HL-60 (cell line): ENCODE measurements at regions not wholly inside any gene's neighbourhood (a gene's known extent, or its start where the extent isn't known, plus 50 kb on each side); places are given as distances from the start of the nearest gene placed in this dataset.

ENCODE experiments used
- DNase-seq, 2 experiments: peaks; one replicate each; pipeline ENCODE4 v3.0.0-alpha.2; 2010 to 2020; ENCODE audit warnings: low read depth in 1 of 2, low spot score in 1 of 2
- H3K27ac ChIP-seq: fragments of 250-450 bp; sonication (Bioruptor Pico); replicated peaks from 2 replicates; pipeline ENCODE4 v1.5.1; 2020; ENCODE audit warnings: mild to moderate bottlenecking, moderate library complexity
- H3K27me3 ChIP-seq: fragments of 250-450 bp; sonication (Bioruptor Pico); 2 replicates; pipeline ENCODE4 v1.5.1; 2021; ENCODE audit warnings: mild to moderate bottlenecking, moderate library complexity; ENCODE audit not compliant: insufficient read depth, poor library complexity, severe bottlenecking
- H3K4me3 ChIP-seq: replicated peaks from 2 replicates; pipeline ENCODE4 v1.5.1; 2011; ENCODE audit warnings: mild to moderate bottlenecking, control low read depth, low read length; ENCODE audit not compliant: insufficient read depth
- GABPA ChIP-seq: IDR thresholded peaks from 2 replicates; pipeline ENCODE4 v1.6.1; 2012; ENCODE audit warnings: low read depth
- POLR2AphosphoS5 ChIP-seq: IDR thresholded peaks from 2 replicates; pipeline ENCODE4 v1.6.1; 2012; ENCODE audit warnings: low read depth
- SPI1 ChIP-seq: IDR thresholded peaks from 2 replicates; pipeline ENCODE4 v1.6.1; 2012; ENCODE audit warnings: low read depth, mild to moderate bottlenecking, borderline replicate concordance
- TF ChIP-seq, protein P1 (sequence below): IDR thresholded peaks from one replicate; pipeline ENCODE4 v1.5.1; 2011; ENCODE audit warnings: low read length, control low read depth, inconsistent platforms; ENCODE audit not compliant: insufficient read depth
- TF ChIP-seq, protein P2 (sequence below): IDR thresholded peaks from 2 replicates; pipeline ENCODE4 v1.6.1; 2012; ENCODE audit warnings: low read depth; ENCODE audit not compliant: insufficient replicate concordance

DNA sequence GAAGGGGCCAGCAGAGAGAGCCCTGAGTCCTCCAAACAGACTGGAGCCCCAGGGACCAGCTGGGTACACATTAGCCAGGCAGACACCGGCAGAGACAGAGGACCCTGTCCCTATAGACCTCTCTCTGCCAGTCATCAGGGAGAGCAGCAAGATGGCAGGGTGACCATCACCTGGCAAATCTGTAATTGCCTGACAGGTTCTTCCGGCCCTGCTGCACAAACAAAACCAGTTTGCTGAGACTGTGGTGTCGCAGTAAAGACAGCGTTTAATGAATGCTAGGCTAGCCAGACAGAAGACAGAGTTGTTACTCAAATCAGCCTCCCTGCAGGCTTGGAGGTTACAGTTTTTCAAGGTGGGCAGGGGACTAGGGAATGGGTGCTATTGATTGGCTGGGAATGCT, 618.9 kb downstream of the NPHP4 start:
- no peak for TF ChIP-seq POLR2AphosphoS5
- TF ChIP-seq, protein P1, sequence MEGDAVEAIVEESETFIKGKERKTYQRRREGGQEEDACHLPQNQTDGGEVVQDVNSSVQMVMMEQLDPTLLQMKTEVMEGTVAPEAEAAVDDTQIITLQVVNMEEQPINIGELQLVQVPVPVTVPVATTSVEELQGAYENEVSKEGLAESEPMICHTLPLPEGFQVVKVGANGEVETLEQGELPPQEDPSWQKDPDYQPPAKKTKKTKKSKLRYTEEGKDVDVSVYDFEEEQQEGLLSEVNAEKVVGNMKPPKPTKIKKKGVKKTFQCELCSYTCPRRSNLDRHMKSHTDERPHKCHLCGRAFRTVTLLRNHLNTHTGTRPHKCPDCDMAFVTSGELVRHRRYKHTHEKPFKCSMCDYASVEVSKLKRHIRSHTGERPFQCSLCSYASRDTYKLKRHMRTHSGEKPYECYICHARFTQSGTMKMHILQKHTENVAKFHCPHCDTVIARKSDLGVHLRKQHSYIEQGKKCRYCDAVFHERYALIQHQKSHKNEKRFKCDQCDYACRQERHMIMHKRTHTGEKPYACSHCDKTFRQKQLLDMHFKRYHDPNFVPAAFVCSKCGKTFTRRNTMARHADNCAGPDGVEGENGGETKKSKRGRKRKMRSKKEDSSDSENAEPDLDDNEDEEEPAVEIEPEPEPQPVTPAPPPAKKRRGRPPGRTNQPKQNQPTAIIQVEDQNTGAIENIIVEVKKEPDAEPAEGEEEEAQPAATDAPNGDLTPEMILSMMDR = no peak
- TF ChIP-seq, protein P2, sequence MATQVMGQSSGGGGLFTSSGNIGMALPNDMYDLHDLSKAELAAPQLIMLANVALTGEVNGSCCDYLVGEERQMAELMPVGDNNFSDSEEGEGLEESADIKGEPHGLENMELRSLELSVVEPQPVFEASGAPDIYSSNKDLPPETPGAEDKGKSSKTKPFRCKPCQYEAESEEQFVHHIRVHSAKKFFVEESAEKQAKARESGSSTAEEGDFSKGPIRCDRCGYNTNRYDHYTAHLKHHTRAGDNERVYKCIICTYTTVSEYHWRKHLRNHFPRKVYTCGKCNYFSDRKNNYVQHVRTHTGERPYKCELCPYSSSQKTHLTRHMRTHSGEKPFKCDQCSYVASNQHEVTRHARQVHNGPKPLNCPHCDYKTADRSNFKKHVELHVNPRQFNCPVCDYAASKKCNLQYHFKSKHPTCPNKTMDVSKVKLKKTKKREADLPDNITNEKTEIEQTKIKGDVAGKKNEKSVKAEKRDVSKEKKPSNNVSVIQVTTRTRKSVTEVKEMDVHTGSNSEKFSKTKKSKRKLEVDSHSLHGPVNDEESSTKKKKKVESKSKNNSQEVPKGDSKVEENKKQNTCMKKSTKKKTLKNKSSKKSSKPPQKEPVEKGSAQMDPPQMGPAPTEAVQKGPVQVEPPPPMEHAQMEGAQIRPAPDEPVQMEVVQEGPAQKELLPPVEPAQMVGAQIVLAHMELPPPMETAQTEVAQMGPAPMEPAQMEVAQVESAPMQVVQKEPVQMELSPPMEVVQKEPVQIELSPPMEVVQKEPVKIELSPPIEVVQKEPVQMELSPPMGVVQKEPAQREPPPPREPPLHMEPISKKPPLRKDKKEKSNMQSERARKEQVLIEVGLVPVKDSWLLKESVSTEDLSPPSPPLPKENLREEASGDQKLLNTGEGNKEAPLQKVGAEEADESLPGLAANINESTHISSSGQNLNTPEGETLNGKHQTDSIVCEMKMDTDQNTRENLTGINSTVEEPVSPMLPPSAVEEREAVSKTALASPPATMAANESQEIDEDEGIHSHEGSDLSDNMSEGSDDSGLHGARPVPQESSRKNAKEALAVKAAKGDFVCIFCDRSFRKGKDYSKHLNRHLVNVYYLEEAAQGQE = no peak
- TF ChIP-seq GABPA = no peak
- TF ChIP-seq SPI1 = no peak
- H3K27ac ChIP-seq = no peak overlapping the region

DNA sequence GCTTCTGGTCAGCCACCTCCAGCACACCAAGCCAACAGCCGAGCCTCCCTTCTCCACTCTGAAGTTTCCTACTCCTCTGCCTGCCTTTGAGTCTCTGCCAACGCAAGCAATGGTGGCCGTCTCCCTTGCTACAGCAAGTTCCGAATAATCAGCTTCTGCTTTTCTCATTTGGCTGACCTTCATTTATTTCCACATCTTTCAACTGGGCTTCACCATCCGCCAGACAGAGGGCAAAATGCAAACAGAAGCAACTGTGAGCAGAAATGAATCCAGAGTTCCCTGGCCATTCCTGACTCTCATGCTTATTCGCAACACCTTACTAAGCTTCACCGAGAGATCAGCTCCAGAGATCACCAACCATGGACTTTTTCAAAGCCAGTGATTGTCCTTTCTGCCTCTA, 621.0 kb downstream of the NPHP4 start:
- no peak overlapping the region for H3K27ac ChIP-seq

More for the DNA sequence above, 618.9 kb downstream of the NPHP4 start:
- no peak overlapping the region for H3K4me3 ChIP-seq
- H3K27me3 ChIP-seq = no peaks in the 10 kb centered on the region
- no peak for DNase-seq

DNA sequence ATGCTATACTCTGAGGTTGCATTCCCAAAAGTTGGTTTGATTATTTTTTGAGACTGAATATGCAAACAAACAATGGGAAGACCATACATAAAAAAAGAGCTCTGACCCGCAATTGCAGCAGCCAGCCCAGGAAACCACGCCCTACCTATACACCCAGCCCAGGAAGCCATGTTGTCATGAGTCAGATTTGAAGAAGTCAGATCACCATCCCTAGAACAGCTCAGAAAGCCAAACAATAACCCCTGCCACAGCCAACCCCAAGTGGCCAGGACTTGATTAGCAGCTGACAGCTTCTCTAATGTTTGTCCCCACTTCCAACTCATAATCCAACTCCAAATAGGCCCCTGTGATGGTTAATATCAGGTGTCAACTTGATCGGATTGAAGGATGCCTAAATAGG, 621.9 kb downstream of the NPHP4 start:
- no peak for DNase-seq
- Histone ChIP-seq H3K4me3 (no peak overlapping the region), H3K27me3 (no peaks in the 10 kb centered on the region), H3K27ac (no peak overlapping the region)
- no peak for TF ChIP-seq GABPA
- TF ChIP-seq POLR2AphosphoS5 = no peak
- no peak for TF ChIP-seq SPI1
- TF ChIP-seq, protein P2 = no peak
- TF ChIP-seq, protein P1 = no peak

More for the DNA sequence above, 621.0 kb downstream of the NPHP4 start:
- no peak for DNase-seq
- Histone ChIP-seq H3K4me3 (no peak overlapping the region), H3K27me3 (no peaks in the 10 kb centered on the region)
- no peak for TF ChIP-seq GABPA
- TF ChIP-seq, protein P2 = no peak
- no peak for TF ChIP-seq SPI1
- TF ChIP-seq POLR2AphosphoS5 = no peak
- TF ChIP-seq, protein P1 = no peak
